OCI-LY1 (cell line): ENCODE measurements at regions not wholly inside any gene's neighbourhood (a gene's known extent, or its start where the extent isn't known, plus 50 kb on each side); places are given as distances from the start of the nearest gene placed in this dataset.

Source experiments
- CTCF ChIP-seq: fragments of 200-600 bp; sonication (generic), shearing (Covaris generic); IDR thresholded peaks from 2 replicates; pipeline ENCODE4 v1.5.1; 2017; ENCODE audit warnings: mild to moderate bottlenecking, antibody characterized with exemption, low read length, moderate library complexity, mixed read lengths
- EZH2 ChIP-seq: fragments of 200-600 bp; sonication (generic), shearing (Covaris generic); IDR thresholded peaks from 2 replicates; pipeline ENCODE4 v1.8.0; 2017; ENCODE audit warnings: borderline replicate concordance, mixed run types, mild to moderate bottlenecking, antibody characterized with exemption, low read length, moderate library complexity, mixed read lengths

GRCh38 chr13:91101381-91101780 is 246.1 kb upstream of the MIR17HG start:
- TF ChIP-seq EZH2: no peak
- no peak for TF ChIP-seq CTCF
